ENCODE measurements at regions not wholly inside any gene's neighbourhood (a gene's known extent, or its start where the extent isn't known, plus 50 kb on each side); places are given as distances from the start of the nearest gene placed in this dataset.

DNA sequence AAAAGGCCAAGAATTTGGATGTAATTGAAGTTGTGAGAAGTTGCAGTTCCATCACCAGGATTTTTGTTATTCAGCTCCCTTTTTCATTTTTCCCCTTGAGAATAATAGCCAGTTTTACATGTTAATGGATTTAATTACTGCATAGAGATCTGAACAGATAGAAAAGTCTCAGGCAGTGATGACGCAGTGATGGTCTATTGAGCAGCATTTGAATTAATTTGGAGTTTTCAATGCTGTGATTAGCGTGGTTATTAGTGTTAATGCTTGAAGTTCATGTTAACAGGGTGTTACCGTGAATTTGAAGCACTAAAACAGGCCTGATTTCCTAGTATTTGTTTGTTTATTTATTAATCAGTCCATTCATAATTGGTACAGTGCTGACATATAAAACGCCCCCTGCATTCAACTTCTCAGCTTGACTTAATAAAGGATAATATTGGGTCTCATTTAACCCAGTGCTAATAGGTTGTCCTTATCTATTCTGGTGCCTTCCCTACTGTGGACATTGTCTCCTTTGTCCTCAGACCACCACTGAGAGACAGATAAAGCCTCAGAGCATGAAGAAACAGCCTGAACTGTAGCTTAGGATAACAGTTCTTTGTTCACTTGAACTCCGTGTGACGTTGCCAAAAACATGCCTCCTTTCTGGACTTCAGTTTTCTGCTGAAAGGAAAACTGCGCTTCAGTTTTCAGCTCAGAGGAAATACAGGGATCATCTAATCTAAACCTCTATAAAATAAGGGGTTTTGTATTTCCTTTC is 82.4 kb downstream of the RTP4 start:
- H3K9me3 Mint-ChIP-seq, result peaks cover 8% of the 10 kb centered on the region; the same call in 2 of the 3 replicates
- H3K4me1 Mint-ChIP-seq, result peaks cover 22% of the 10 kb centered on the region
- ATAC-seq, result peak; percentile 35; the same call in 2 of the 3 replicates
- no peak overlapping the region for H3K4me3 Mint-ChIP-seq
- H3K27ac Mint-ChIP-seq, result no peak overlapping the region
- H3K27me3 ChIP-seq (ENCODE audit: insufficient read depth), result no peaks in the 10 kb centered on the region
- H3K36me3 ChIP-seq (ENCODE audit: insufficient read depth), result peaks cover 5% of the 10 kb centered on the region; the same call in 1 of the 2 replicates
- H3K79me2 ChIP-seq (replicated peaks; ENCODE audit: insufficient read depth), result no peaks in the 10 kb centered on the region
- H3K9me2 ChIP-seq (ENCODE audit: insufficient read depth), result peaks cover 15% of the 10 kb centered on the region
- DNase-seq (ENCODE audit: low spot score), result no peak
- peaks cover 9% of the 10 kb centered on the region; the same call in 2 of the 3 replicates for H3K36me3 Mint-ChIP-seq (ENCODE audit: low read depth)
- peaks cover 7% of the 10 kb centered on the region for H3K4me1 ChIP-seq (ENCODE audit: insufficient read depth)
- no peaks in the 10 kb centered on the region for H3F3A ChIP-seq (replicated peaks; ENCODE audit: low read depth)
- H3K27me3 Mint-ChIP-seq (ENCODE audit: insufficient read depth, low read depth, poor library complexity), result peaks cover 4% of the 10 kb centered on the region
- H2AFZ ChIP-seq, result peak overlapping the region; percentile 29; the same call in 1 of the 2 replicates
- H3K27ac ChIP-seq (ENCODE audit: low read depth), result no peak overlapping the region
- no peak overlapping the region for H3K4me2 ChIP-seq
- H4K20me1 ChIP-seq (replicated peaks; ENCODE audit: insufficient read depth), result no peaks in the 10 kb centered on the region
- no peak for TF ChIP-seq CREB1 (CRISPR knock-in tag; IDR thresholded peaks at IDR 0.05; ENCODE audit: low read depth)
- TF ChIP-seq EZH2 (IDR thresholded peaks at IDR 0.05; ENCODE audit: low read depth, unreplicated experiment), result no peak
- no peak for TF ChIP-seq EZH2phosphoT487 (IDR thresholded peaks at IDR 0.05; ENCODE audit: unreplicated experiment)
- no peak for TF ChIP-seq JUNB (IDR thresholded peaks at IDR 0.05; ENCODE audit: unreplicated experiment)
- TF ChIP-seq, protein P1, sequence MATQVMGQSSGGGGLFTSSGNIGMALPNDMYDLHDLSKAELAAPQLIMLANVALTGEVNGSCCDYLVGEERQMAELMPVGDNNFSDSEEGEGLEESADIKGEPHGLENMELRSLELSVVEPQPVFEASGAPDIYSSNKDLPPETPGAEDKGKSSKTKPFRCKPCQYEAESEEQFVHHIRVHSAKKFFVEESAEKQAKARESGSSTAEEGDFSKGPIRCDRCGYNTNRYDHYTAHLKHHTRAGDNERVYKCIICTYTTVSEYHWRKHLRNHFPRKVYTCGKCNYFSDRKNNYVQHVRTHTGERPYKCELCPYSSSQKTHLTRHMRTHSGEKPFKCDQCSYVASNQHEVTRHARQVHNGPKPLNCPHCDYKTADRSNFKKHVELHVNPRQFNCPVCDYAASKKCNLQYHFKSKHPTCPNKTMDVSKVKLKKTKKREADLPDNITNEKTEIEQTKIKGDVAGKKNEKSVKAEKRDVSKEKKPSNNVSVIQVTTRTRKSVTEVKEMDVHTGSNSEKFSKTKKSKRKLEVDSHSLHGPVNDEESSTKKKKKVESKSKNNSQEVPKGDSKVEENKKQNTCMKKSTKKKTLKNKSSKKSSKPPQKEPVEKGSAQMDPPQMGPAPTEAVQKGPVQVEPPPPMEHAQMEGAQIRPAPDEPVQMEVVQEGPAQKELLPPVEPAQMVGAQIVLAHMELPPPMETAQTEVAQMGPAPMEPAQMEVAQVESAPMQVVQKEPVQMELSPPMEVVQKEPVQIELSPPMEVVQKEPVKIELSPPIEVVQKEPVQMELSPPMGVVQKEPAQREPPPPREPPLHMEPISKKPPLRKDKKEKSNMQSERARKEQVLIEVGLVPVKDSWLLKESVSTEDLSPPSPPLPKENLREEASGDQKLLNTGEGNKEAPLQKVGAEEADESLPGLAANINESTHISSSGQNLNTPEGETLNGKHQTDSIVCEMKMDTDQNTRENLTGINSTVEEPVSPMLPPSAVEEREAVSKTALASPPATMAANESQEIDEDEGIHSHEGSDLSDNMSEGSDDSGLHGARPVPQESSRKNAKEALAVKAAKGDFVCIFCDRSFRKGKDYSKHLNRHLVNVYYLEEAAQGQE (IDR thresholded peaks at IDR 0.05; ENCODE audit: unreplicated experiment), result no peak
- no peak for TF ChIP-seq NANOG (IDR thresholded peaks at IDR 0.05; ENCODE audit: borderline replicate concordance)
- no peak overlapping the region for H3K4me3 ChIP-seq

DNA sequence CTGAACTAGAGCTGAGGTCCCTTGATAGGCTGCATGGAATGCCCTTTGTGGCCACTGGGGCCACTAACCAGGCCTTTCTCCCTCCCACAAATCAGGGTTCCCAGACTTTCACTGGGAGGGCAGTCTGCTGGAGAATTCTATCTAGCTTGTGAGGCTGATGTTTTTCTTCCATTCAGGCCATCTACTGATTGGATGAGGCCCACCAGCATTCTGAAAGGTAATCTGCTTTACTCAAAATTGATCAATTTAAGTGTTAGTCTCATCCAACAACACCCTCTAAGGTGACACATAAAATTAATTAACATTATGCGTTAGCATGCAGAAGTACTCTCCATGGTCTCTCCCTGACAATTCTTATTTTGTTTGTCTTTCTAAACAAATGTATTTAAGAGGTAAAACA is 80.5 kb downstream of the RTP4 start:
- H3K4me2 ChIP-seq, result no peak overlapping the region
- no peak for ATAC-seq
- TF ChIP-seq ZNF114 (CRISPR knock-in tag; IDR thresholded peaks at IDR 0.05) (no peak), EZH2phosphoT487 (IDR thresholded peaks at IDR 0.05; ENCODE audit: unreplicated experiment) (no peak), JUNB (IDR thresholded peaks at IDR 0.05; ENCODE audit: unreplicated experiment) (no peak), ZNF331 (CRISPR knock-in tag; IDR thresholded peaks at IDR 0.05; ENCODE audit: low read depth) (no peak), POLR2AphosphoS5 (IDR thresholded peaks at IDR 0.05; ENCODE audit: low read depth) (no peak)
- TF ChIP-seq, protein P1 (IDR thresholded peaks at IDR 0.05; ENCODE audit: unreplicated experiment), result no peak
- TF ChIP-seq, protein P2, sequence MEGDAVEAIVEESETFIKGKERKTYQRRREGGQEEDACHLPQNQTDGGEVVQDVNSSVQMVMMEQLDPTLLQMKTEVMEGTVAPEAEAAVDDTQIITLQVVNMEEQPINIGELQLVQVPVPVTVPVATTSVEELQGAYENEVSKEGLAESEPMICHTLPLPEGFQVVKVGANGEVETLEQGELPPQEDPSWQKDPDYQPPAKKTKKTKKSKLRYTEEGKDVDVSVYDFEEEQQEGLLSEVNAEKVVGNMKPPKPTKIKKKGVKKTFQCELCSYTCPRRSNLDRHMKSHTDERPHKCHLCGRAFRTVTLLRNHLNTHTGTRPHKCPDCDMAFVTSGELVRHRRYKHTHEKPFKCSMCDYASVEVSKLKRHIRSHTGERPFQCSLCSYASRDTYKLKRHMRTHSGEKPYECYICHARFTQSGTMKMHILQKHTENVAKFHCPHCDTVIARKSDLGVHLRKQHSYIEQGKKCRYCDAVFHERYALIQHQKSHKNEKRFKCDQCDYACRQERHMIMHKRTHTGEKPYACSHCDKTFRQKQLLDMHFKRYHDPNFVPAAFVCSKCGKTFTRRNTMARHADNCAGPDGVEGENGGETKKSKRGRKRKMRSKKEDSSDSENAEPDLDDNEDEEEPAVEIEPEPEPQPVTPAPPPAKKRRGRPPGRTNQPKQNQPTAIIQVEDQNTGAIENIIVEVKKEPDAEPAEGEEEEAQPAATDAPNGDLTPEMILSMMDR (conservative IDR thresholded peaks at IDR 0.05; ENCODE audit: low read depth in 2 of 2), result no peak
- TF ChIP-seq, protein P3, sequence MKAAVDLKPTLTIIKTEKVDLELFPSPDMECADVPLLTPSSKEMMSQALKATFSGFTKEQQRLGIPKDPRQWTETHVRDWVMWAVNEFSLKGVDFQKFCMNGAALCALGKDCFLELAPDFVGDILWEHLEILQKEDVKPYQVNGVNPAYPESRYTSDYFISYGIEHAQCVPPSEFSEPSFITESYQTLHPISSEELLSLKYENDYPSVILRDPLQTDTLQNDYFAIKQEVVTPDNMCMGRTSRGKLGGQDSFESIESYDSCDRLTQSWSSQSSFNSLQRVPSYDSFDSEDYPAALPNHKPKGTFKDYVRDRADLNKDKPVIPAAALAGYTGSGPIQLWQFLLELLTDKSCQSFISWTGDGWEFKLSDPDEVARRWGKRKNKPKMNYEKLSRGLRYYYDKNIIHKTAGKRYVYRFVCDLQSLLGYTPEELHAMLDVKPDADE (IDR thresholded peaks at IDR 0.05), result no peak

More for the DNA sequence above, 80.5 kb downstream of the RTP4 start:
- Histone ChIP-seq H2AFZ (no peak overlapping the region), H3F3A (replicated peaks; ENCODE audit: low read depth) (no peaks in the 10 kb centered on the region), H3K4me3 (no peak overlapping the region), H4K20me1 (replicated peaks; ENCODE audit: insufficient read depth) (no peaks in the 10 kb centered on the region), H3K79me2 (replicated peaks; ENCODE audit: insufficient read depth) (no peaks in the 10 kb centered on the region), H3K27me3 (ENCODE audit: insufficient read depth) (no peaks in the 10 kb centered on the region), H3K4me1 (ENCODE audit: insufficient read depth) (peaks cover 7% of the 10 kb centered on the region), H3K36me3 (ENCODE audit: insufficient read depth) (peaks cover 5% of the 10 kb centered on the region; the same call in 1 of the 2 replicates), H3K27ac (ENCODE audit: low read depth) (no peak overlapping the region), H3K9me2 (ENCODE audit: insufficient read depth) (peaks cover 30% of the 10 kb centered on the region)
- peaks cover 11% of the 10 kb centered on the region for H3K4me1 Mint-ChIP-seq
- peaks cover 7% of the 10 kb centered on the region; the same call in 2 of the 3 replicates for H3K36me3 Mint-ChIP-seq (ENCODE audit: low read depth)
- H3K27me3 Mint-ChIP-seq (ENCODE audit: insufficient read depth, low read depth, poor library complexity), result peaks cover 4% of the 10 kb centered on the region
- H3K4me3 Mint-ChIP-seq, result no peak overlapping the region
- no peak overlapping the region for H3K27ac Mint-ChIP-seq
- DNase-seq (ENCODE audit: low spot score), result no peak
- H3K9me3 Mint-ChIP-seq, result peaks cover 8% of the 10 kb centered on the region; the same call in 2 of the 3 replicates

Measured in GM23338 (cell line).